GM12875 (cell line): ENCODE measurements at regions not wholly inside any gene's neighbourhood (a gene's known extent, or its start where the extent isn't known, plus 50 kb on each side); places are given as distances from the start of the nearest gene placed in this dataset.

ENCODE experiments used
- H3K4me3 ChIP-seq: one replicate; pipeline ENCODE4 v1.5.1; 2011; ENCODE audit warnings: low read depth, low read length, control low read depth
- TF ChIP-seq, protein P1 (sequence below): IDR thresholded peaks from 2 replicates; pipeline ENCODE4 v1.5.1; 2011; ENCODE audit warnings: low read depth, mild to moderate bottlenecking, control low read depth, inconsistent platforms, low read length, moderate library complexity, borderline replicate concordance; ENCODE audit not compliant: insufficient read depth

DNA sequence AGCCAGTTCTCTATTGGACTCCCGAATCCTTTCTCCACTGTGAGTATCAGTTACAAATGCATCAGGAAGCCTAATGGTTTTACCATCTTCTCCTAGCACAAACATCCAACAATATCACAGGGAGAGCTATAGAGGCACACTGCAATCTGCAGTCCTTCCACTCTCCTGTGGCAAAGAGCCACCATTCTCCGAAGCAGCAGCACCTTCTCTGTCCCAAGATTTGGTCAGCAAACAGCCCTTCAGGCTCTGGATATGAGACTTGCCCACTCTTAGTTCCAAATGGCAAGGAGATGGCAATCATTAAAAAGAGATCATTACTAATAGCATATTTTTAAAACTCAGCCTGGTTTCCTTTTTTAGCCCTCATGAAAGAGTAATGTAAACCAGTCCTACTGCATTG, 223.4 kb downstream of the HS3ST3A1 start:
- TF ChIP-seq, protein P1, sequence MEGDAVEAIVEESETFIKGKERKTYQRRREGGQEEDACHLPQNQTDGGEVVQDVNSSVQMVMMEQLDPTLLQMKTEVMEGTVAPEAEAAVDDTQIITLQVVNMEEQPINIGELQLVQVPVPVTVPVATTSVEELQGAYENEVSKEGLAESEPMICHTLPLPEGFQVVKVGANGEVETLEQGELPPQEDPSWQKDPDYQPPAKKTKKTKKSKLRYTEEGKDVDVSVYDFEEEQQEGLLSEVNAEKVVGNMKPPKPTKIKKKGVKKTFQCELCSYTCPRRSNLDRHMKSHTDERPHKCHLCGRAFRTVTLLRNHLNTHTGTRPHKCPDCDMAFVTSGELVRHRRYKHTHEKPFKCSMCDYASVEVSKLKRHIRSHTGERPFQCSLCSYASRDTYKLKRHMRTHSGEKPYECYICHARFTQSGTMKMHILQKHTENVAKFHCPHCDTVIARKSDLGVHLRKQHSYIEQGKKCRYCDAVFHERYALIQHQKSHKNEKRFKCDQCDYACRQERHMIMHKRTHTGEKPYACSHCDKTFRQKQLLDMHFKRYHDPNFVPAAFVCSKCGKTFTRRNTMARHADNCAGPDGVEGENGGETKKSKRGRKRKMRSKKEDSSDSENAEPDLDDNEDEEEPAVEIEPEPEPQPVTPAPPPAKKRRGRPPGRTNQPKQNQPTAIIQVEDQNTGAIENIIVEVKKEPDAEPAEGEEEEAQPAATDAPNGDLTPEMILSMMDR: no peak
- H3K4me3 ChIP-seq: no peak overlapping the region

GRCh38 chr17:13374203-13375143, 227.3 kb downstream of the HS3ST3A1 start:
- no peak overlapping the region for H3K4me3 ChIP-seq
- TF ChIP-seq, protein P1: no peak

DNA sequence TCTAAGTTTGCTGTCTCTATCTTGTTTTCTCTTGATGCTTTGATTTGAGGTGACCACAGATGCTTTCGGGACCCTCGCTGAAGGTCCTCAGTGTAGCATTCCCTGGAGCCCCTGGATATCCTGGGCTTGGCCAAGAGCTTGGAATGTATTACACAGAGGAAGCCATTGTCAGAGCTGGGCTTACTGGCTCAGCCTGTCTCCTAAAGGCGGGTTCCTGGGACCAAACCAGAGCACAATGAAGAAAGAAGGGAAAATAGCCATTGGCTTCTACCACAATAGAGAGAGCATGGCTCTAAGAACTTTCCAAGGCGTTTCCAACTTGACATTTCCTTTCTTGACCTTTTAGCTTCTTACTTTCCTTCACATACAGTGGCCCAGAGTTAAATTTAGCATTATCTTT, 229.3 kb downstream of the HS3ST3A1 start:
- TF ChIP-seq, protein P1: no peak

DNA sequence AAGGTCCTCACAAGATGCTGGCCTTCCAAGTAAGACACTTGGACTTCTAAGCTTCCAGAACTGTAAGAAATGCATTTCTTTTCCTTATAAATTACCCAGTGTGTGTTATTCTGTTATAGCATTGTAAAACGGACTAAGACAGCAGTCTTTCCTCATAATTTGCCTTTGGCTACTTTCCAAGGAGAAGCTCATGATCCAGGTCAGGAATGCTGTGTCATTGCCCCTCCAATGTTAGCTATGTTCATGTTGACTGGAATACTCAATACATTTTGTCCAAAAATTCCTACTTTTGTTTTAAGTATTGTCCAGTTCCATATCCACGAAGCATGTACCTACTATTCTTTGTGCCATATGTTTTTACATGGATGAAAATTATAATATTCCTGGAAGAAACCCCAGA, 234.6 kb downstream of the HS3ST3A1 start:
- no peak overlapping the region for H3K4me3 ChIP-seq
- TF ChIP-seq, protein P1: no peak

More for the DNA sequence above, 229.3 kb downstream of the HS3ST3A1 start:
- no peak overlapping the region for H3K4me3 ChIP-seq

- TF ChIP-seq, protein P1: no peak
Observed at GRCh38 chr17:13365331-13365730, 236.4 kb downstream of the HS3ST3A1 start.

DNA sequence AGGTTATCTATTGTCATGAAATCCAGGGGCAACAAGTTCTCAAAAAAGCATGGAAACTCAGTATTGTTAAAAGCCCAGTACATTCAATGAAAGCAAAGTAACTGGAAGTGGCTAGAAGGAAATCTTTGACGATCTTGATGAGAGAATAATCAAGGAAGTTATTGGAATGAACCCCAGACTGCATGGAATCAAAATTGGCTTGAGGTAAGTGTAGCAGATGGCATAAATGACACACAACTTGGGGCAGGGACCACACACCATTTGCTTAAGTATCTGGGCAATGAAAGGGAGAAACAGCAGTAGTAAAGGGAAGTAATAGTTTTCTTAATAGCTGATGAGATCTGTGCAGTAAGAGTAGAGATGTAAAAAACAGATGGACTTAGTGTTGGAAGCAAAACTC, 238.0 kb downstream of the HS3ST3A1 start:
- TF ChIP-seq, protein P1: no peak
- H3K4me3 ChIP-seq: no peak overlapping the region

More at GRCh38 chr17:13365331-13365730, 236.4 kb downstream of the HS3ST3A1 start:
- H3K4me3 ChIP-seq: no peak overlapping the region
